Neural cell (in vitro differentiated cells): ENCODE measurements at regions not wholly inside any gene's neighbourhood (a gene's known extent, or its start where the extent isn't known, plus 50 kb on each side); places are given as distances from the start of the nearest gene placed in this dataset.

ENCODE experiments used
- H2AFZ ChIP-seq: fragments of 200-600, 300-800 bp; sonication (generic), shearing (Covaris generic); 2 replicates; pipeline ENCODE4 v1.6.0; 2014; ENCODE audit warnings: low read depth, mild to moderate bottlenecking, antibody characterized with exemption, low read length, moderate library complexity
- H3F3A ChIP-seq: fragments of 200-600 bp; shearing (Covaris generic); 2 replicates; pipeline ENCODE4 v1.6.1; 2016; ENCODE audit warnings: mild to moderate bottlenecking, moderate library complexity, mixed read lengths, antibody characterized with exemption, low read length; ENCODE audit not compliant: insufficient read depth, poor library complexity, severe bottlenecking
- H3K27ac ChIP-seq: fragments of 200-600, 300-800 bp; sonication (generic), shearing (Covaris generic); 2 replicates; pipeline ENCODE4 v1.5.1; 2014; ENCODE audit warnings: mild to moderate bottlenecking, low read length, moderate library complexity
- H3K27me3 ChIP-seq: fragments of 300-800, 200-600 bp; sonication (generic), shearing (Covaris generic); 2 replicates; pipeline ENCODE4 v1.6.0; 2014; ENCODE audit warnings: mild to moderate bottlenecking, low read depth, low read length, moderate library complexity; ENCODE audit not compliant: insufficient read depth
- H3K36me3 ChIP-seq: fragments of 300-800, 200-600 bp; sonication (generic), shearing (Covaris generic); 2 replicates; pipeline ENCODE4 v1.5.1; 2014; ENCODE audit warnings: mild to moderate bottlenecking, antibody characterized with exemption, low read length, moderate library complexity; ENCODE audit not compliant: insufficient read depth
- H3K4me2 ChIP-seq: fragments of 300-800, 200-600 bp; sonication (generic), shearing (Covaris generic); 2 replicates; pipeline ENCODE4 v1.6.0; 2014; ENCODE audit warnings: mild to moderate bottlenecking, low read length
- H3K4me3 ChIP-seq: fragments of 300-800, 200-600 bp; sonication (generic), shearing (Covaris generic); 2 replicates; pipeline ENCODE4 v1.5.1; 2014; ENCODE audit warnings: mild to moderate bottlenecking, low read length, moderate library complexity
- H3K79me2 ChIP-seq: fragments of 200-600 bp; shearing (Covaris generic); replicated peaks from 2 replicates; pipeline ENCODE4 v1.6.0; 2014; ENCODE audit warnings: mild to moderate bottlenecking, low read length, moderate library complexity; ENCODE audit not compliant: insufficient read depth
- H3K9ac ChIP-seq: fragments of 300-800, 200-600 bp; sonication (generic), shearing (Covaris generic); 2 replicates; pipeline ENCODE4 v1.6.1; 2016; ENCODE audit warnings: mild to moderate bottlenecking, low read length, mixed read lengths
- H3K9me2 ChIP-seq: fragments of 200-600 bp; shearing (Covaris generic); 2 replicates; pipeline ENCODE4 v1.6.1; 2016; ENCODE audit warnings: mild to moderate bottlenecking, low read length, mixed read lengths; ENCODE audit not compliant: insufficient read depth
- H3K9me3 ChIP-seq: fragments of 200-600, 300-800 bp; sonication (generic), shearing (Covaris generic); 2 replicates; pipeline ENCODE4 v1.6.1; 2016; ENCODE audit warnings: mild to moderate bottlenecking, mixed run types, low read length, moderate library complexity, mixed read lengths
- H4K20me1 ChIP-seq: fragments of 200-600 bp; shearing (Covaris generic); 2 replicates; pipeline ENCODE4 v1.6.1; 2016; ENCODE audit warnings: mild to moderate bottlenecking, mixed run types; ENCODE audit not compliant: insufficient read depth
- EP300 ChIP-seq: fragments of 450-650 bp; conservative IDR thresholded peaks from 2 replicates; pipeline ENCODE4 v1.6.1; 2014; ENCODE audit warnings: antibody characterized with exemption, mild to moderate bottlenecking, moderate library complexity; ENCODE audit not compliant: poor library complexity, severe bottlenecking
- EZH2 ChIP-seq: fragments of 200-600, 300-800 bp; shearing (Covaris generic), sonication (generic); IDR thresholded peaks from 2 replicates; pipeline ENCODE4 v1.6.1; 2014; ENCODE audit warnings: antibody characterized with exemption, low read length, borderline replicate concordance, mild to moderate bottlenecking; ENCODE audit not compliant: insufficient read depth, poor library complexity, severe bottlenecking
- MXI1 ChIP-seq: fragments of 450-650 bp; conservative IDR thresholded peaks from 2 replicates; pipeline ENCODE4 v1.6.1; 2014; ENCODE audit warnings: antibody characterized with exemption, mild to moderate bottlenecking; ENCODE audit not compliant: poor library complexity, severe bottlenecking
- RAD21 ChIP-seq: fragments of 450-650 bp; conservative IDR thresholded peaks from 2 replicates; pipeline ENCODE4 v1.6.1; 2014; ENCODE audit warnings: antibody characterized with exemption, mild to moderate bottlenecking, moderate library complexity
- SMC3 ChIP-seq: fragments of 450-650 bp; conservative IDR thresholded peaks from 2 replicates; pipeline ENCODE4 v1.6.1; 2014; ENCODE audit warnings: antibody characterized with exemption, mild to moderate bottlenecking, moderate library complexity; ENCODE audit not compliant: poor library complexity
- TAF1 ChIP-seq: IDR thresholded peaks from 2 replicates; pipeline ENCODE4 v1.6.1; 2012; ENCODE audit warnings: low read depth
- TF ChIP-seq, protein P1 (sequence below): IDR thresholded peaks from 2 replicates; pipeline ENCODE4 v1.6.1; 2012; ENCODE audit warnings: borderline replicate concordance

DNA sequence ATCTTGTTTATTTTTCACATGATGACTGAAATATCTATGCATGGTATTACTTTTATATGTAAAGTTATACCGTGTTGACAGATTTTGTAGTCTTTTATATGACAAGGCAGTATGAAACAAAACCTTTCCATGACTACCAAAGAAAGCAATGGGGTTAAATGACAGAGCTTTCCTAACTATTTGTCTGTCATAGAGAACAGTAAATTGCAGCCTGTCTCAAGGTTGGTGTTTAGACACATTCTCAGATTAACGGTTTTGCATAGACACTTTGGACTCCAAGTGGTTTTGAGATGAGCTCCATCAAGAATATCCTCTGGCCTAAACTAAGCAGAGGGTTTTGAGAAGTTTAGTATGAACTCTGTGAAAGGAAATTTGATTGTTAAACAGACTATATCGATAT is 180.7 kb upstream of the TENM3 start:
- no peak overlapping the region for H3K27ac ChIP-seq
- H4K20me1 ChIP-seq: no peaks in the 10 kb centered on the region
- H3K27me3 ChIP-seq: no peaks in the 10 kb centered on the region
- H3K4me2 ChIP-seq: no peak overlapping the region
- no peaks in the 10 kb centered on the region for H3K36me3 ChIP-seq
- no peaks in the 10 kb centered on the region for H3K9me2 ChIP-seq
- no peak overlapping the region for H3K9ac ChIP-seq
- H3K79me2 ChIP-seq: no peaks in the 10 kb centered on the region
- no peaks in the 10 kb centered on the region for H3F3A ChIP-seq
- no peak overlapping the region for H3K4me3 ChIP-seq
- no peak overlapping the region for H2AFZ ChIP-seq
- TF ChIP-seq, protein P1, sequence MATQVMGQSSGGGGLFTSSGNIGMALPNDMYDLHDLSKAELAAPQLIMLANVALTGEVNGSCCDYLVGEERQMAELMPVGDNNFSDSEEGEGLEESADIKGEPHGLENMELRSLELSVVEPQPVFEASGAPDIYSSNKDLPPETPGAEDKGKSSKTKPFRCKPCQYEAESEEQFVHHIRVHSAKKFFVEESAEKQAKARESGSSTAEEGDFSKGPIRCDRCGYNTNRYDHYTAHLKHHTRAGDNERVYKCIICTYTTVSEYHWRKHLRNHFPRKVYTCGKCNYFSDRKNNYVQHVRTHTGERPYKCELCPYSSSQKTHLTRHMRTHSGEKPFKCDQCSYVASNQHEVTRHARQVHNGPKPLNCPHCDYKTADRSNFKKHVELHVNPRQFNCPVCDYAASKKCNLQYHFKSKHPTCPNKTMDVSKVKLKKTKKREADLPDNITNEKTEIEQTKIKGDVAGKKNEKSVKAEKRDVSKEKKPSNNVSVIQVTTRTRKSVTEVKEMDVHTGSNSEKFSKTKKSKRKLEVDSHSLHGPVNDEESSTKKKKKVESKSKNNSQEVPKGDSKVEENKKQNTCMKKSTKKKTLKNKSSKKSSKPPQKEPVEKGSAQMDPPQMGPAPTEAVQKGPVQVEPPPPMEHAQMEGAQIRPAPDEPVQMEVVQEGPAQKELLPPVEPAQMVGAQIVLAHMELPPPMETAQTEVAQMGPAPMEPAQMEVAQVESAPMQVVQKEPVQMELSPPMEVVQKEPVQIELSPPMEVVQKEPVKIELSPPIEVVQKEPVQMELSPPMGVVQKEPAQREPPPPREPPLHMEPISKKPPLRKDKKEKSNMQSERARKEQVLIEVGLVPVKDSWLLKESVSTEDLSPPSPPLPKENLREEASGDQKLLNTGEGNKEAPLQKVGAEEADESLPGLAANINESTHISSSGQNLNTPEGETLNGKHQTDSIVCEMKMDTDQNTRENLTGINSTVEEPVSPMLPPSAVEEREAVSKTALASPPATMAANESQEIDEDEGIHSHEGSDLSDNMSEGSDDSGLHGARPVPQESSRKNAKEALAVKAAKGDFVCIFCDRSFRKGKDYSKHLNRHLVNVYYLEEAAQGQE: no peak
- TF ChIP-seq EP300: peak; percentile 58
- no peaks in the 10 kb centered on the region for H3K9me3 ChIP-seq

DNA sequence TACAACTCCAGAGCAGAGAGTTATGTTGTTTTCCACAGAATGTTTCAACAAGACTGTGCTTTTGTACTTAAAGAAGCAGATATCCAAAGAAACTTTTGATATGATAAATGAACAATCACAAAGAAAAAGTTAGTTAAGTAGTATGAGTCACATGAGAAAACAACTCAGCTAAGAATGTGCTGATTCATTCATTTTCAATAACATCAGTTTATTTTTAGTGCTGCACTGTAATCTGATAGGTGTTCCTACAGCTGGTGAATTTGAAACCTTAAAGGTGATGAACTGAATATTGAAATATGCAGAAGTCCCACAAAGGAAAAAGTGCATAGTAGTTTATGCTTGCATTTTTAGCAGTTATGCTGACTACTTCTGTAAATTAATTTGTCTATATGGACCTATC is 180.3 kb upstream of the TENM3 start:
- no peak overlapping the region for H3K4me2 ChIP-seq
- no peak overlapping the region for H3K4me3 ChIP-seq
- no peaks in the 10 kb centered on the region for H3F3A ChIP-seq
- H3K27ac ChIP-seq: no peak overlapping the region
- H3K9me3 ChIP-seq: no peaks in the 10 kb centered on the region
- H2AFZ ChIP-seq: no peak overlapping the region
- TF ChIP-seq EP300 (no peak), TAF1 (no peak), MXI1 (no peak), SMC3 (no peak), EZH2 (no peak), RAD21 (no peak)
- TF ChIP-seq, protein P1: no peak
- H3K36me3 ChIP-seq: no peaks in the 10 kb centered on the region
- H3K79me2 ChIP-seq: no peaks in the 10 kb centered on the region
- H3K27me3 ChIP-seq: no peaks in the 10 kb centered on the region
- no peaks in the 10 kb centered on the region for H3K9me2 ChIP-seq
- H3K9ac ChIP-seq: no peak overlapping the region
- no peaks in the 10 kb centered on the region for H4K20me1 ChIP-seq
